GM12878 (cell line): ENCODE measurements at regions not wholly inside any gene's neighbourhood (a gene's known extent, or its start where the extent isn't known, plus 50 kb on each side); places are given as distances from the start of the nearest gene placed in this dataset.

ENCODE experiments used
- ATAC-seq: fragments of 200-7000 bp; cut with Tn5 transposase; 3 replicates; pipeline ENCODE4 v1.9.1; 2020; ENCODE audit warnings: mild to moderate bottlenecking, moderate library complexity
- BruUV-seq: library from RNA; stranded (reverse); fragments of 400-500 nt; replicated peaks from 2 replicates; lab custom pipeline; 2021; lab: Mats Ljungman, UMichigan
- CTCF ChIA-PET: fragments of 300-600 bp; sonication (Branson Sonifier 250); formaldehyde crosslinking; extraction: SDS; loops from one replicate; lab custom pipeline; 2021; ENCODE audit warnings: inconsistent platforms; lab: Yijun Ruan, JAX
- POLR2A ChIA-PET: fragments of 350-600 bp; formaldehyde crosslinking; extraction: SDS; loops from one replicate; lab custom pipeline; 2021; ENCODE audit warnings: inconsistent platforms; lab: Charles Lee
- RAD21 ChIA-PET: fragments of 300-600 bp; sonication (Branson Sonifier 250); formaldehyde crosslinking; loops from one replicate; lab custom pipeline; 2023; ENCODE audit warnings: antibody characterized with exemption; ENCODE audit not compliant: unreplicated experiment; lab: Charles Lee
- SMC1A ChIA-PET: fragments of 300-600 bp; sonication (Branson Sonifier 250); formaldehyde crosslinking; loops from one replicate; lab custom pipeline; 2023; ENCODE audit not compliant: unreplicated experiment, uncharacterized antibody; lab: Charles Lee
- DNase-seq: peaks from one replicate; pipeline ENCODE4 v3.0.0-alpha.2; 2011; ENCODE audit warnings: low read depth, low spot score
- FAIRE-seq: peaks from 3 replicates; lab custom pipeline; 2011; peaks lifted over from hg19 to GRCh38; lab: Jason Lieb, UNC
- H2AFZ ChIP-seq: 2 replicates; pipeline ENCODE4 v1.6.0; 2011; ENCODE audit warnings: low read depth, low read length, control low read depth; ENCODE audit not compliant: control insufficient read depth
- H3K27ac ChIP-seq: 2 replicates; pipeline ENCODE4 v1.5.1; 2011; ENCODE audit warnings: control low read depth; ENCODE audit not compliant: control insufficient read depth, insufficient read depth
- H3K27me3 ChIP-seq, 2 experiments: replicated peaks in 1 of 2; 2 replicates each; pipeline versions ENCODE4 v1.6.0 to v1.6.1; 2011; ENCODE audit warnings: low read length in 1 of 2; ENCODE audit not compliant: control insufficient read depth in 2 of 2, insufficient read depth in 2 of 2
- H3K36me3 ChIP-seq, 2 experiments: 2 replicates each; pipeline ENCODE4 v1.5.1; 2011; ENCODE audit warnings: low read length in 1 of 2; ENCODE audit not compliant: control insufficient read depth in 2 of 2, insufficient read depth in 2 of 2
- H3K4me1 ChIP-seq: 2 replicates; pipeline ENCODE4 v1.6.1; 2011; ENCODE audit warnings: mild to moderate bottlenecking, low read length, moderate library complexity, mixed read lengths; ENCODE audit not compliant: control insufficient read depth, insufficient read depth
- H3K4me2 ChIP-seq: 2 replicates; pipeline ENCODE4 v1.6.0; 2011; ENCODE audit warnings: control low read depth; ENCODE audit not compliant: control insufficient read depth, insufficient read depth
- H3K4me3 ChIP-seq: fragments of 200-600 bp; sonication (generic); 2 replicates; pipeline ENCODE4 v1.5.1; 2016
- H3K79me2 ChIP-seq: 2 replicates; pipeline ENCODE4 v1.6.0; 2011; ENCODE audit warnings: low read length; ENCODE audit not compliant: control insufficient read depth, insufficient read depth
- H3K9ac ChIP-seq: 2 replicates; pipeline ENCODE4 v1.8.0; 2011; ENCODE audit warnings: low read length, control low read depth, mixed read lengths; ENCODE audit not compliant: control insufficient read depth, insufficient read depth
- H3K9me3 ChIP-seq: replicated peaks from 3 replicates; pipeline ENCODE4 v1.5.1; 2011; ENCODE audit warnings: mild to moderate bottlenecking, low read length; ENCODE audit not compliant: control insufficient read depth, insufficient read depth
- H4K20me1 ChIP-seq: 2 replicates; pipeline ENCODE4 v1.6.0; 2011; ENCODE audit not compliant: control insufficient read depth, insufficient read depth
- BCLAF1 ChIP-seq: fragments of 450-650 bp; IDR thresholded peaks from 2 replicates; pipeline ENCODE4 v1.6.1; 2017; ENCODE audit warnings: antibody characterized with exemption, mild to moderate bottlenecking, moderate library complexity
- ESRRA ChIP-seq: IDR thresholded peaks from 2 replicates; pipeline ENCODE4 v1.6.1; 2012; ENCODE audit warnings: mild to moderate bottlenecking, low read length, improper control_type of control experiment
- GABPA ChIP-seq: IDR thresholded peaks from 2 replicates; pipeline ENCODE4 v1.6.1; 2014; ENCODE audit warnings: antibody characterized with exemption, low read depth, mild to moderate bottlenecking, inconsistent platforms
- IKZF2 ChIP-seq, 2 experiments: fragments of 450-650 bp; IDR thresholded peaks; 2 replicates each; pipeline ENCODE4 v1.6.1; 2017; ENCODE audit warnings: mild to moderate bottlenecking in 2 of 2, moderate library complexity in 2 of 2
- LARP7 ChIP-seq: fragments of 450-650 bp; IDR thresholded peaks from 2 replicates; pipeline ENCODE4 v1.6.1; 2017; ENCODE audit warnings: mild to moderate bottlenecking
- PAX5 ChIP-seq: IDR thresholded peaks from 2 replicates; pipeline ENCODE4 v1.6.1; 2011; ENCODE audit warnings: low read depth, low read length, borderline replicate concordance
- REST ChIP-seq: IDR thresholded peaks from 2 replicates; pipeline ENCODE4 v1.6.1; 2012; ENCODE audit warnings: mild to moderate bottlenecking, low read depth, low read length
- SREBF1 ChIP-seq: IDR thresholded peaks from 2 replicates; pipeline ENCODE4 v1.6.1; 2012; ENCODE audit warnings: mild to moderate bottlenecking, low read length
- USF2 ChIP-seq: IDR thresholded peaks from 2 replicates; pipeline ENCODE4 v1.6.1; 2011; ENCODE audit warnings: low read depth, low read length, improper control_type of control experiment, borderline replicate concordance
- ZNF687 ChIP-seq: fragments of 450-650 bp; IDR thresholded peaks from 2 replicates; pipeline ENCODE4 v1.6.1; 2017; ENCODE audit warnings: mild to moderate bottlenecking, moderate library complexity
- ZSCAN29 ChIP-seq: fragments of 450-650 bp; IDR thresholded peaks from 2 replicates; pipeline ENCODE4 v1.6.1; 2017; ENCODE audit warnings: mild to moderate bottlenecking, moderate library complexity
- ZZZ3 ChIP-seq: IDR thresholded peaks from 2 replicates; pipeline ENCODE4 v1.6.1; 2011; ENCODE audit warnings: low read depth; ENCODE audit not compliant: control insufficient read depth, insufficient read length
- WGBS: methylation state at CpG from one replicate; pipeline ENCODE4 v1.1.6; 2016; ENCODE audit warnings: low lambda C conversion rate; ENCODE audit not compliant: insufficient replicate concordance, insufficient coverage; ENCODE audit errors: missing lambda C conversion rate; 5-methylcytosine and 5-hydroxymethylcytosine counted together
- in situ Hi-C: fragments of 300-500 bp; cut with MboI; formaldehyde crosslinking; loops from 9 replicates; pipeline ENCODE4 v1.14.3; 2018; ENCODE audit warnings: mixed read lengths
- intact Hi-C: fragments of 100-400 bp; cut with micrococcal nuclease; formaldehyde crosslinking; loops from one replicate; pipeline ENCODE4 v1.14.2; 2022; ENCODE audit not compliant: unreplicated experiment

- Histone ChIP-seq H3K9ac (no peak overlapping the region), H3K4me3 (no peak overlapping the region), H3K27me3 (no peaks in the 10 kb centered on the region), H3K27ac (no peak overlapping the region), H3K79me2 (no peaks in the 10 kb centered on the region), H4K20me1 (no peaks in the 10 kb centered on the region), H3K36me3 (no peaks in the 10 kb centered on the region), H3K4me1 (no peaks in the 10 kb centered on the region), H3K9me3 (no peaks in the 10 kb centered on the region), H3K4me2 (no peak overlapping the region), H2AFZ (no peak overlapping the region)
- ATAC-seq (peak; percentile 77), DNase-seq (no peak), FAIRE-seq (peak; percentile 49)
- BruUV-seq: no TSS peak
- CTCF ChIA-PET: interaction anchor here (1.3 kb wide), 1 partner anchor 81 kb away, joined by 3 read pairs; no protein-coding TSS in a partner anchor
- intact Hi-C loops (no loop called here), in situ Hi-C loops (no loop called here)
- RAD21 ChIA-PET: interaction anchor here (0.6 kb wide), 1 partner anchor 67 kb away, joined by 3 read pairs; no protein-coding TSS in a partner anchor
- POLR2A ChIA-PET: interaction anchor here (0.6 to 0.7 kb wide), 3 partner anchors 30 to 395 kb away, joined by 3 to 4 read pairs (median 3); no protein-coding TSS in a partner anchor
- SMC1A ChIA-PET: interaction anchor here (1.0 to 2.1 kb wide), 2 partner anchors 35 to 50 kb away, joined by 3 to 6 read pairs; no protein-coding TSS in a partner anchor
- 19% methylated on average over 3 of the region's 3 CpGs for WGBS
- TF ChIP-seq SREBF1 (no peak), REST (no peak), ZZZ3 (no peak), PAX5 (no peak), BCLAF1 (no peak), ZSCAN29 (no peak), LARP7 (no peak), GABPA (0 out of 2 replicates have a peak, but pooled peaks have one; percentile 6), USF2 (no peak), IKZF2 (IDR thresholded peaks at IDR 0.05) (peak; percentile 27 to 32; a peak in 2 of 4 replicates), ZNF687 (no peak), ESRRA (no peak)
Measured at GRCh38 chr15:99845009-99845408, 111.8 kb upstream of the LYSMD4 start.
